A673 (cell line): ENCODE measurements at regions not wholly inside any gene's neighbourhood (a gene's known extent, or its start where the extent isn't known, plus 50 kb on each side); places are given as distances from the start of the nearest gene placed in this dataset.

Experiments used
- EZH2 ChIP-seq: fragments of 200-600 bp; sonication (generic); IDR thresholded peaks from 2 replicates; pipeline ENCODE4 v1.6.1; 2017; ENCODE audit warnings: borderline replicate concordance, low read depth, mild to moderate bottlenecking, mixed read lengths, antibody characterized with exemption, low read length; ENCODE audit not compliant: poor library complexity, severe bottlenecking
- TF ChIP-seq, protein P1 (sequence below): fragments of 300-800, 200-600 bp; sonication (generic); conservative IDR thresholded peaks from 2 replicates; pipeline ENCODE4 v1.5.1; 2017; ENCODE audit warnings: low read depth, mild to moderate bottlenecking, antibody characterized with exemption, low read length, moderate library complexity, mixed read lengths

DNA sequence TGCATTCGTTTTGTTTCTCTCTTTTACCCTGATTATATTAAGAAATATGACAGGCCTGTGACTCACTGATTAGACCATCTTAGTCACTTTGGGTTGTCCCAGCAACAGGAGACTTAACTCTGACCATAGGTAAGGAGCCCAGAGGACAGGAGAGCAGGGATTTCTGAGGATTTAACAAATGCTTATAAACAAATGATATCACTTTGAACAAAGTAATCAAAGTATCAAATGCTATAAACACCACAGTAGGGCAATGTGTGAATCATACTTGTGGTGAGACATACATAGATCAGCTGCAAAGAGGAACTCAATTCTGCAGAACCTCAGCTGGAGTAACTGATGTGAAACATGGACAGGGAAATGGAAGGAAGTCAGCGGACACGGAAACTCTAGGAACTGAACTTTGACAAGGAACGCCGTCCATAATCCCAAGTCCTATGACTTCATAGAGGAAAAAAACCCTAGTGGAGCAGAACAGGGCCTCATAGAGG is 190.6 kb upstream of the MSX2 start:
- TF ChIP-seq, protein P1, sequence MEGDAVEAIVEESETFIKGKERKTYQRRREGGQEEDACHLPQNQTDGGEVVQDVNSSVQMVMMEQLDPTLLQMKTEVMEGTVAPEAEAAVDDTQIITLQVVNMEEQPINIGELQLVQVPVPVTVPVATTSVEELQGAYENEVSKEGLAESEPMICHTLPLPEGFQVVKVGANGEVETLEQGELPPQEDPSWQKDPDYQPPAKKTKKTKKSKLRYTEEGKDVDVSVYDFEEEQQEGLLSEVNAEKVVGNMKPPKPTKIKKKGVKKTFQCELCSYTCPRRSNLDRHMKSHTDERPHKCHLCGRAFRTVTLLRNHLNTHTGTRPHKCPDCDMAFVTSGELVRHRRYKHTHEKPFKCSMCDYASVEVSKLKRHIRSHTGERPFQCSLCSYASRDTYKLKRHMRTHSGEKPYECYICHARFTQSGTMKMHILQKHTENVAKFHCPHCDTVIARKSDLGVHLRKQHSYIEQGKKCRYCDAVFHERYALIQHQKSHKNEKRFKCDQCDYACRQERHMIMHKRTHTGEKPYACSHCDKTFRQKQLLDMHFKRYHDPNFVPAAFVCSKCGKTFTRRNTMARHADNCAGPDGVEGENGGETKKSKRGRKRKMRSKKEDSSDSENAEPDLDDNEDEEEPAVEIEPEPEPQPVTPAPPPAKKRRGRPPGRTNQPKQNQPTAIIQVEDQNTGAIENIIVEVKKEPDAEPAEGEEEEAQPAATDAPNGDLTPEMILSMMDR, result no peak
- TF ChIP-seq EZH2, result no peak
